ENCODE measurements at regions not wholly inside any gene's neighbourhood (a gene's known extent, or its start where the extent isn't known, plus 50 kb on each side); places are given as distances from the start of the nearest gene placed in this dataset.

GRCh38 chr6:88558981-88559380, 392.8 kb upstream of the CNR1 start:
- DNase-seq (ENCODE audit: low spot score): no peak
- in situ Hi-C loops (cut with HindIII; ENCODE audit: low sequenced_read_pairs): no loop called here

- DNase-seq (ENCODE audit: low spot score): no peak
- in situ Hi-C loops (cut with HindIII; ENCODE audit: low sequenced_read_pairs): no loop called here
Measured at GRCh38 chr6:88556663-88557062, 390.5 kb upstream of the CNR1 start.

GRCh38 chr6:88548891-88549505, 382.9 kb upstream of the CNR1 start:
- in situ Hi-C loops (cut with HindIII; ENCODE audit: low sequenced_read_pairs): no loop called here
- no peak for DNase-seq (ENCODE audit: low spot score)

GRCh38 chr6:88547768-88548167, 381.6 kb upstream of the CNR1 start:
- in situ Hi-C loops (cut with HindIII; ENCODE audit: low sequenced_read_pairs): no loop called here
- no peak for DNase-seq (ENCODE audit: low spot score)

- in situ Hi-C loops (cut with HindIII; ENCODE audit: low sequenced_read_pairs): no loop called here
- DNase-seq (ENCODE audit: low spot score): no peak
Measured at GRCh38 chr6:88545991-88546390, 379.8 kb upstream of the CNR1 start.

- no peak for DNase-seq (ENCODE audit: low spot score)
- in situ Hi-C loops (cut with HindIII; ENCODE audit: low sequenced_read_pairs): no loop called here
Measured at GRCh38 chr6:88544986-88545612, 379.0 kb upstream of the CNR1 start.

GRCh38 chr6:88539295-88539764, 373.2 kb upstream of the CNR1 start:
- in situ Hi-C loops (cut with HindIII; ENCODE audit: low sequenced_read_pairs): no loop called here
- no peak for DNase-seq (ENCODE audit: low spot score)

GRCh38 chr6:88538840-88539239, 372.7 kb upstream of the CNR1 start:
- in situ Hi-C loops (cut with HindIII; ENCODE audit: low sequenced_read_pairs): no loop called here
- DNase-seq (ENCODE audit: low spot score): no peak

GRCh38 chr6:88538130-88538706, 372.1 kb upstream of the CNR1 start:
- DNase-seq (ENCODE audit: low spot score): no peak

GRCh38 chr6:88536071-88536625, 370.0 kb upstream of the CNR1 start:
- no peak for DNase-seq (ENCODE audit: low spot score)
- in situ Hi-C loops (cut with HindIII; ENCODE audit: low sequenced_read_pairs): no loop called here

More at GRCh38 chr6:88538130-88538706, 372.1 kb upstream of the CNR1 start:
- in situ Hi-C loops (cut with HindIII; ENCODE audit: low sequenced_read_pairs): no loop called here

- in situ Hi-C loops (cut with HindIII; ENCODE audit: low sequenced_read_pairs): no loop called here
Measured at GRCh38 chr6:88535306-88535705, 369.2 kb upstream of the CNR1 start.

GRCh38 chr6:88532241-88532860, 366.2 kb upstream of the CNR1 start:
- no peak for DNase-seq (ENCODE audit: low spot score)
- in situ Hi-C loops (cut with HindIII; ENCODE audit: low sequenced_read_pairs): no loop called here

More at GRCh38 chr6:88535306-88535705, 369.2 kb upstream of the CNR1 start:
- DNase-seq (ENCODE audit: low spot score): no peak

- in situ Hi-C loops (cut with HindIII; ENCODE audit: low sequenced_read_pairs): no loop called here
- peak; percentile 5 for DNase-seq (ENCODE audit: low spot score)
Measured at GRCh38 chr6:88529726-88530125, 363.6 kb upstream of the CNR1 start.

- in situ Hi-C loops (cut with HindIII; ENCODE audit: low sequenced_read_pairs): no loop called here
- no peak for DNase-seq (ENCODE audit: low spot score)
Measured at GRCh38 chr6:88520445-88520844, 354.3 kb upstream of the CNR1 start.

GRCh38 chr6:88520017-88520338, 353.8 kb upstream of the CNR1 start:
- in situ Hi-C loops (cut with HindIII; ENCODE audit: low sequenced_read_pairs): no loop called here
- DNase-seq (ENCODE audit: low spot score): no peak

GRCh38 chr6:88519301-88520016, 353.3 kb upstream of the CNR1 start:
- no peak for DNase-seq (ENCODE audit: low spot score)
- in situ Hi-C loops (cut with HindIII; ENCODE audit: low sequenced_read_pairs): no loop called here

GRCh38 chr6:88517737-88518136, 351.6 kb upstream of the CNR1 start:
- no peak for DNase-seq (ENCODE audit: low spot score)
- in situ Hi-C loops (cut with HindIII; ENCODE audit: low sequenced_read_pairs): no loop called here

GRCh38 chr6:88513920-88514319, 347.8 kb upstream of the CNR1 start:
- DNase-seq (ENCODE audit: low spot score): no peak
- in situ Hi-C loops (cut with HindIII; ENCODE audit: low sequenced_read_pairs): no loop called here

GRCh38 chr6:88513471-88513870, 347.3 kb upstream of the CNR1 start:
- no peak for DNase-seq (ENCODE audit: low spot score)
- in situ Hi-C loops (cut with HindIII; ENCODE audit: low sequenced_read_pairs): no loop called here

- peak; percentile 72 for DNase-seq (ENCODE audit: low spot score)
- in situ Hi-C loops (cut with HindIII; ENCODE audit: low sequenced_read_pairs): no loop called here
Measured at GRCh38 chr6:88512951-88513350, 346.8 kb upstream of the CNR1 start.

Data from G401 (cell line).